ENCODE measurements at regions not wholly inside any gene's neighbourhood (a gene's known extent, or its start where the extent isn't known, plus 50 kb on each side); places are given as distances from the start of the nearest gene placed in this dataset.

DNA sequence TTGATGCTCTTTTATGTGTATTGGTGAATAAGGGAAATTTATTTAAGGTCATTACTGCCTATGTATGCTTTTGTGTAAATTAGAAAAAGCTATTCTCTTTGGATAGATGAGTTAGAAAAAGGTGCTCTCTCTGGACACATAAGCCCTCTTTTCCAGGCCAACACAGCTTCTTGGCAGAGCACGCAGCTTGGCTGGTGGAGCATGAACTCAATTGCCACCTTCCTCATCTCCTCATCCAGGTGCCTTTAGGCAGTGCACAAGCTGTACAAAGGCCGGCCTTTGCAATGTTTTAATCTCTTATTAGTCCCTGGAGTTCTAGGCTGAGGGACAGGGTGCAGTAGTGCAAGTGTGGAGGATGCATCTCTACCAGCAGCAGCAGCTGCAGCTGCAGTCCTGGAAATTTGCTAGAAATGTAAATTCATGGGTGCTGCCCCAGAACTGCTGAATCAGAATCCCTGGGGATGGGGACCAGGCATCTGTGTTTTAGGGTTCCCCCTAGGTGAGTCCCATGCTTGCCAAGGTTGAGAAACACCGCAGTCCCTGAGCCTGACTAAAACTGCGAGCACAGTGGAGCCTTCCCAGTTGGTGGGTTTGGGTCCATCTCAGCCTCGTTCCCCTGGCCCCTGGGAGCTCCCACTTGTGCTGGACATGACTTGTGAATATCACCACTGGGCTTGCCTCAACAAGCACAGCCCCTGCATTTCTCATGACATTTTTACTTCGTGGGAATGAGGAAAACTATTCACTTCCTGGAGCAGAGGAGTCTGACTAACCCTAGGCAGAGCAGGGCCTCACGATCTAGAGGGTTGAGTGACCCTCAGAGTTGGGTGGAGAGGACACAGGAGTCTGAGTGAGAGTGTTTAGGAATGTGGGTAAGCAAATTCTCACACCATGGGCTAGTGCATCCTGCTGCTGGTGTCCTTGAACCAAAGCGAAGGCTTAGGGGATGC, 272.3 kb downstream of the ZSWIM6 start:
- DNase-seq (ENCODE audit: insufficient read length, low spot score) (no peak), FAIRE-seq (no peak)
- TF ChIP-seq, protein P1, sequence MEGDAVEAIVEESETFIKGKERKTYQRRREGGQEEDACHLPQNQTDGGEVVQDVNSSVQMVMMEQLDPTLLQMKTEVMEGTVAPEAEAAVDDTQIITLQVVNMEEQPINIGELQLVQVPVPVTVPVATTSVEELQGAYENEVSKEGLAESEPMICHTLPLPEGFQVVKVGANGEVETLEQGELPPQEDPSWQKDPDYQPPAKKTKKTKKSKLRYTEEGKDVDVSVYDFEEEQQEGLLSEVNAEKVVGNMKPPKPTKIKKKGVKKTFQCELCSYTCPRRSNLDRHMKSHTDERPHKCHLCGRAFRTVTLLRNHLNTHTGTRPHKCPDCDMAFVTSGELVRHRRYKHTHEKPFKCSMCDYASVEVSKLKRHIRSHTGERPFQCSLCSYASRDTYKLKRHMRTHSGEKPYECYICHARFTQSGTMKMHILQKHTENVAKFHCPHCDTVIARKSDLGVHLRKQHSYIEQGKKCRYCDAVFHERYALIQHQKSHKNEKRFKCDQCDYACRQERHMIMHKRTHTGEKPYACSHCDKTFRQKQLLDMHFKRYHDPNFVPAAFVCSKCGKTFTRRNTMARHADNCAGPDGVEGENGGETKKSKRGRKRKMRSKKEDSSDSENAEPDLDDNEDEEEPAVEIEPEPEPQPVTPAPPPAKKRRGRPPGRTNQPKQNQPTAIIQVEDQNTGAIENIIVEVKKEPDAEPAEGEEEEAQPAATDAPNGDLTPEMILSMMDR (IDR thresholded peaks at IDR 0.05; ENCODE audit: insufficient read depth, missing control alignments): no peak

DNA sequence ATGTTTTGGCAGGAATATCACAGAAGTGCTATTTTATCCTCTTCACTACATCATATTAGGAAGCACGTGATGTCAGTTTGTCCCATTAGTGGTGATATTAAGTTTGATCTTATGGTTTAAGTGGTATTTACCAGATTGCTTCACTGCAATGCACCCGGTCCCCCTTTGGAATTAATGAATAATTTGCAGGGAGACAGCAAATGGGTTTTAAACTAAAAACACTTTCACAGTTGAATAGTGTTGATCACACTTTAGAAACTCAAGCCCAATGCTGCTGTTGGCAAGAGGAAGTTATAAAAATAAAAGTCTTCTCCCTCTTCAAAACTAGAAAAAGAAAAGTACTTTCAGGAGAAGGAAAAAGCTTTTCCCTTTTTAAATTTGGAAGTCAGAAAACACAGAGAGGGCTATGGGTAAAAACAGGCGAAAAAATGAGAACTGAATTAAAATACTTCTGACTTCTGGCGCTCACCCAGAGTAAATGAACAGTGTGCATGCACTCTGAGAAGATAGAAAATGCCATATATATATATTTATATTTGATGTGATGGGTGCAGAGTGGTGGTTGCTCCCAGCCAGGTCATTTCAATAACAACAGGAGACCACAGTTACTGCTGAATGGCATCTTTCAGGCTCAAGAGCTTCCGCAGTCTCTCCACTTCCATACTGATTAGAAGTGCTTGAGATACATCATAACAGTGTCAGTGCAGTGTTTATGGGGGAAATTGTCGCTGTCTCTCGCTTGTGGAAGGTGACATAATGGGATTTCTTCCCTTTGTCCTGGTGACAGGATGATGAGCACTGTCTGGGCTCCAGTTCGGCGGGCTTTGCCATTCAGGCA, 278.0 kb downstream of the ZSWIM6 start:
- DNase-seq (ENCODE audit: insufficient read length, low spot score): no peak
- FAIRE-seq: no peak
- TF ChIP-seq, protein P1 (IDR thresholded peaks at IDR 0.05; ENCODE audit: insufficient read depth, missing control alignments): no peak

DNA sequence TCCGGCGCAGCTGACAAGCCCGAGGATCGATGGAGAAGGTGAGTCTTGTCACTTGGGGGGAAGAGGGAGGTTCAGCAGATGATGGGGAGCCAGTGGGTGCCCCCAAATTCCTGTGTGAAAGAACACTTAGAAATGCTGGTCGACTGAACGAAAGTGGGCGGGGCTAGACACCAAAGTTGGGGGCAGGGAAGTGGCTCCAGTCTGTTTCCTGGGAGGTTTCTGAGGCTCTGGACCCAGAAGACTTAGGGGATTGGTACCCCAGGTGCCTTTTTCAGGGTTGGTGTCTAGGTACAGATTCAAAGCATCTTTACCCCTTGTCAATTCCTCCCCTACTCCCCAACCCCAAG, 278.6 kb downstream of the ZSWIM6 start:
- DNase-seq (ENCODE audit: insufficient read length, low spot score) (no peak), FAIRE-seq (no peak)
- TF ChIP-seq, protein P1 (IDR thresholded peaks at IDR 0.05; ENCODE audit: insufficient read depth, missing control alignments): no peak

DNA sequence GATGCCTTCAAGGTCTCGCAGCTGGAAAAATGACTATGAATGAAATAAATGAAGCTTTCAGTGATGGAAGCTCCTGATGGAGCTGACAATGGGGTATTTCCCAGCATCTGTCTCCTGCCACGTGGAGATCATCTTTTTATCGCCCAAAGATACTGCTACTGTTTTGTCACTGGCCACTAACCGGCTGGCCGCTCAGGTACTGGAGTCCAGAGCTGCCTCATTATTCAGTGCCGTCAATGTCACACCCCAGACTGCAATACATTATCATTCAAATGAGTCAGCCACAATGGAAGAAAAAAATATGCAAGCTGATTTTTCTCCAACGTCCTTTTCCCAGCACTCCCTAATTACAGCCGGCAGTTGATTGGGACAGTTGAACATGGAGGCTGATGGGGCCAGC, 280.4 kb downstream of the ZSWIM6 start:
- DNase-seq (ENCODE audit: insufficient read length, low spot score) (no peak), FAIRE-seq (no peak)
- TF ChIP-seq, protein P1 (IDR thresholded peaks at IDR 0.05; ENCODE audit: insufficient read depth, missing control alignments): no peak

DNA sequence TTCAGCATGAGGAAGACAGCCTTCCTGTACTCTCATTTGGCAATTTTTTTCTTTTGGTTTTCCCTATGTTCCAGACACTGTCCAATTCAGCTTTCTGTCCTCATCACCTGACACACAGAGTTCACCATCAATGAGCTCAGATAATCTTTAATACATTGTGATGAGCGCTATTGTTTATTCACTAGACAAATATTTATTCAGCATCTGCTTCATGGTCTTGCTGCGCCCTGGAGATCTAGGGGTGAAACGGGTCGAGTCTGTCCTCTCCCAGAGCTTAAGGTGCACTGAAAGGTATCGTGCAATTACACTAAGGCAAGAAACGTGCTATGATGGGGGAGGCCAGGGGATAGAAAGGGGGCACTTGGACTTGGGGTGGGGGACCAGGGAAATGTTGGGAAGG, 281.6 kb downstream of the ZSWIM6 start:
- DNase-seq (ENCODE audit: insufficient read length, low spot score): no peak
- no peak for FAIRE-seq
- TF ChIP-seq, protein P1 (IDR thresholded peaks at IDR 0.05; ENCODE audit: insufficient read depth, missing control alignments): no peak

DNA sequence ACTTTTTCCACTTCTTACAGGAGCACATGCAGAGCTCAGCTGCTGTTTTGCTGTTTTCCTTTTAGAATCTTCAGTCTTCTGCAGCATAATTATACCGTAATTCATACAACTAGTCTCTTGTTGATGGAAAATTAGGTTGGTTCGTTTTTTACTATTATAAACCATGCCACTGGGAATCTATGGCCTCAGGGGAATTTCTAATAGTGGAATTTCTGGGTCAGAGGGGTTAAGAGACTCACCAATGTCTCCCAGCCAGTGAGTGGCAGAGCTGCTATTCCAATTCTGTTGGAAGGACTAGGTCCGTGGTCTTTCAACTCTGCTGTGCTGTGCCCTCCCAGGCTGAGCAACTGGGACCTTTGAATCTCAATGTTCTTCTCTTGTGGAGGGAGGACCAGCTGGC, 282.5 kb downstream of the ZSWIM6 start:
- DNase-seq (ENCODE audit: insufficient read length, low spot score): no peak
- FAIRE-seq: no peak
- TF ChIP-seq, protein P1 (IDR thresholded peaks at IDR 0.05; ENCODE audit: insufficient read depth, missing control alignments): no peak
